Spinal cord (tissue), 9 donors: ENCODE measurements at regions not wholly inside any gene's neighbourhood (a gene's known extent, or its start where the extent isn't known, plus 50 kb on each side); places are given as distances from the start of the nearest gene placed in this dataset.
A peak's percentile ranks its signal among the peaks of the same experiment; 100 is the strongest.

ENCODE experiments used
- DNase-seq, 6 donors: peaks; one replicate each; pipeline versions ENCODE4 v3.0.0 to v3.0.0-alpha.2; 2013 to 2015; ENCODE audit warnings: low spot score in 6 of 6, low read depth in 4 of 6
- H3K27ac ChIP-seq: one replicate; pipeline ENCODE4 v1.5.1; 2013; ENCODE audit warnings: low read depth, low read length, control low read depth
- H3K27me3 ChIP-seq: one replicate; pipeline ENCODE4 v1.6.1; 2013; ENCODE audit warnings: low read length; ENCODE audit not compliant: control insufficient read depth, insufficient read depth
- H3K36me3 ChIP-seq: one replicate; pipeline ENCODE4 v1.6.1; 2013; ENCODE audit warnings: low read length; ENCODE audit not compliant: control insufficient read depth, insufficient read depth
- H3K4me1 ChIP-seq: one replicate; pipeline ENCODE4 v1.6.1; 2013; ENCODE audit warnings: low read length; ENCODE audit not compliant: control insufficient read depth, insufficient read depth
- H3K4me3 ChIP-seq: one replicate; pipeline ENCODE4 v1.5.1; 2013; ENCODE audit warnings: low read depth, low read length, control low read depth
- H3K9me3 ChIP-seq: one replicate; pipeline ENCODE4 v1.6.1; 2013; ENCODE audit warnings: low read length; ENCODE audit not compliant: control insufficient read depth, insufficient read depth
- WGBS: methylation state at CpG from one replicate; pipeline ENCODE4 v1.1.5; 2013; ENCODE audit warnings: missing lambda C conversion rate; ENCODE audit not compliant: insufficient coverage; 5-methylcytosine and 5-hydroxymethylcytosine counted together
- donor health status: healthy.

GRCh38 chr10:128274938-128275337 lies 148.7 kb upstream of the MKI67 start:
- H3K4me1 ChIP-seq = peaks cover 6% of the 10 kb centered on the region
- no peak overlapping the region for H3K4me3 ChIP-seq
- WGBS = 22% methylated on average over 10 of the region's 10 CpGs
- H3K36me3 ChIP-seq = no peaks in the 10 kb centered on the region
- peaks cover 2% of the 10 kb centered on the region for H3K27me3 ChIP-seq
- DNase-seq = peak in 2 of 6 donors; percentile 57 to 90
- H3K27ac ChIP-seq = no peak overlapping the region
- H3K9me3 ChIP-seq = no peaks in the 10 kb centered on the region

- H3K36me3 ChIP-seq = no peaks in the 10 kb centered on the region
- 75% methylated on average over 6 of the region's 19 CpGs for WGBS
- H3K4me1 ChIP-seq = peaks cover 6% of the 10 kb centered on the region
- peak in 1 of 6 donors; percentile 85 for DNase-seq
- H3K27ac ChIP-seq = no peak overlapping the region
- H3K4me3 ChIP-seq = no peak overlapping the region
- peaks cover 2% of the 10 kb centered on the region for H3K27me3 ChIP-seq
- H3K9me3 ChIP-seq = no peaks in the 10 kb centered on the region
These were observed 149.4 kb upstream of the MKI67 start for GRCh38 chr10:128275388-128276177.

- no peak overlapping the region for H3K27ac ChIP-seq
- H3K9me3 ChIP-seq = no peaks in the 10 kb centered on the region
- H3K36me3 ChIP-seq = no peaks in the 10 kb centered on the region
- DNase-seq = peak in 1 of 6 donors; percentile 57
- peaks cover 2% of the 10 kb centered on the region for H3K27me3 ChIP-seq
- 95% methylated on average over 4 of the region's 8 CpGs for WGBS
- no peak overlapping the region for H3K4me3 ChIP-seq
- H3K4me1 ChIP-seq = peaks cover 6% of the 10 kb centered on the region
These were observed 151.1 kb upstream of the MKI67 start for GRCh38 chr10:128277267-128277840.

GRCh38 chr10:128278362-128278761 lies 152.1 kb upstream of the MKI67 start:
- Histone ChIP-seq H3K4me1 (peaks cover 6% of the 10 kb centered on the region), H3K27ac (no peak overlapping the region), H3K4me3 (no peak overlapping the region), H3K9me3 (no peaks in the 10 kb centered on the region), H3K27me3 (peaks cover 2% of the 10 kb centered on the region), H3K36me3 (no peaks in the 10 kb centered on the region)
- 40% methylated on average over 7 of the region's 7 CpGs for WGBS
- no peak for DNase-seq

- DNase-seq = no peak
- H3K9me3 ChIP-seq = no peaks in the 10 kb centered on the region
- no peaks in the 10 kb centered on the region for H3K36me3 ChIP-seq
- no CpG with 5 or more reads among the region's 2 CpGs for WGBS
- no peak overlapping the region for H3K27ac ChIP-seq
- peaks cover 6% of the 10 kb centered on the region for H3K4me1 ChIP-seq
- no peak overlapping the region for H3K4me3 ChIP-seq
- peaks cover 6% of the 10 kb centered on the region for H3K27me3 ChIP-seq
These were observed 154.0 kb upstream of the MKI67 start for GRCh38 chr10:128280271-128280670.

- peaks cover 16% of the 10 kb centered on the region for H3K27me3 ChIP-seq
- no peak overlapping the region for H3K4me3 ChIP-seq
- no peak overlapping the region for H3K27ac ChIP-seq
- no peak for DNase-seq
- no peaks in the 10 kb centered on the region for H3K36me3 ChIP-seq
- H3K9me3 ChIP-seq = no peaks in the 10 kb centered on the region
- peaks cover 2% of the 10 kb centered on the region for H3K4me1 ChIP-seq
- 94% methylated on average over 5 of the region's 6 CpGs for WGBS
These were observed 155.1 kb upstream of the MKI67 start for GRCh38 chr10:128281343-128281742.

GRCh38 chr10:128281861-128282260 lies 155.6 kb upstream of the MKI67 start:
- WGBS = 84% methylated on average over 8 of the region's 14 CpGs
- Histone ChIP-seq H3K27me3 (peaks cover 19% of the 10 kb centered on the region), H3K4me3 (no peak overlapping the region), H3K4me1 (peaks cover 6% of the 10 kb centered on the region), H3K9me3 (no peaks in the 10 kb centered on the region), H3K36me3 (no peaks in the 10 kb centered on the region), H3K27ac (no peak overlapping the region)
- DNase-seq = peak in 1 of 6 donors; percentile 54

GRCh38 chr10:128286141-128286761 lies 160.0 kb upstream of the MKI67 start:
- DNase-seq = no peak
- 35% methylated on average over 17 of the region's 22 CpGs for WGBS
- H3K9me3 ChIP-seq = peaks cover 2% of the 10 kb centered on the region
- H3K27me3 ChIP-seq = peaks cover 29% of the 10 kb centered on the region
- peak overlapping the region; percentile 18 for H3K4me3 ChIP-seq
- peaks cover 10% of the 10 kb centered on the region for H3K4me1 ChIP-seq
- H3K27ac ChIP-seq = no peak overlapping the region
- H3K36me3 ChIP-seq = no peaks in the 10 kb centered on the region

GRCh38 chr10:128286762-128287500 lies 160.7 kb upstream of the MKI67 start:
- Histone ChIP-seq H3K9me3 (peaks cover 2% of the 10 kb centered on the region), H3K4me1 (peaks cover 10% of the 10 kb centered on the region), H3K27ac (no peak overlapping the region), H3K4me3 (peak overlapping the region; percentile 18), H3K27me3 (peaks cover 29% of the 10 kb centered on the region), H3K36me3 (no peaks in the 10 kb centered on the region)
- WGBS = 1% methylated on average over 44 of the region's 63 CpGs
- DNase-seq = peak in 2 of 6 donors; percentile 62 to 65
